HepG2 (cell line): ENCODE measurements at regions not wholly inside any gene's neighbourhood (a gene's known extent, or its start where the extent isn't known, plus 50 kb on each side); places are given as distances from the start of the nearest gene placed in this dataset.

Experiments used
- ATAC-seq: fragments of 200-7000 bp; cut with Tn5 transposase; 3 replicates; pipeline ENCODE4 v1.9.1; 2020; ENCODE audit warnings: mild to moderate bottlenecking, moderate library complexity
- BruUV-seq: library from RNA; stranded (reverse); fragments of 400-500 nt; replicated peaks from 2 replicates; lab custom pipeline; 2021; lab: Mats Ljungman, UMichigan
- CTCF ChIA-PET: fragments of 300-600 bp; formaldehyde crosslinking; extraction: SDS; loops from one replicate; lab custom pipeline; 2021; ENCODE audit warnings: low total read pairs, inconsistent platforms, low intra/inter-chr PET ratio; lab: Yijun Ruan, JAX
- POLR2A ChIA-PET: fragments of 350-600 bp; sonication (Branson Sonifier 250); formaldehyde crosslinking; loops from one replicate; lab custom pipeline; 2020; ENCODE audit warnings: antibody characterized with exemption, inconsistent platforms; lab: Yijun Ruan, JAX
- DNase-seq: peaks from one replicate; pipeline ENCODE4 v3.0.0-alpha.2; 2015; ENCODE audit warnings: low spot score
- FAIRE-seq: peaks from 3 replicates; lab custom pipeline; 2011; peaks lifted over from hg19 to GRCh38; lab: Jason Lieb, UNC
- H2AFZ ChIP-seq: one replicate; pipeline ENCODE4 v1.6.1; 2011; ENCODE audit warnings: low read length, inconsistent platforms
- H3K27ac ChIP-seq: fragments of 300-600 bp; 3 replicates; pipeline ENCODE4 v1.8.0; 2011; ENCODE audit warnings: mixed run types, mild to moderate bottlenecking, mixed read lengths, low read length, inconsistent platforms; ENCODE audit not compliant: insufficient read depth; ENCODE audit errors: extremely low read length
- H3K27me3 ChIP-seq, 2 experiments: fragments of 200-600 bp in 1 of 2; 2 replicates in 1 of 2; 3 replicates in 1 of 2; pipeline versions ENCODE4 v1.6.0 to v1.8.0; 2011; ENCODE audit warnings: low read length in 2 of 2, mild to moderate bottlenecking in 2 of 2, moderate library complexity in 2 of 2, inconsistent platforms in 1 of 2; ENCODE audit not compliant: insufficient read depth in 2 of 2, control insufficient read depth in 1 of 2
- H3K36me3 ChIP-seq, 2 experiments: fragments of 200-600 bp in 1 of 2; replicated peaks in 1 of 2; 2 replicates in 1 of 2; 3 replicates in 1 of 2; pipeline versions ENCODE4 v1.5.1 to v1.8.0; 2011; ENCODE audit warnings: low read length in 2 of 2, inconsistent platforms in 1 of 2; ENCODE audit not compliant: insufficient read depth in 2 of 2, control insufficient read depth in 1 of 2
- H3K4me1 ChIP-seq: 2 replicates; pipeline ENCODE4 v1.5.1; 2012; ENCODE audit warnings: low read length, inconsistent platforms; ENCODE audit not compliant: insufficient read depth
- H3K4me2 ChIP-seq: 2 replicates; pipeline ENCODE4 v1.6.0; 2011; ENCODE audit warnings: low read depth, low read length, inconsistent platforms
- H3K4me3 ChIP-seq, 3 experiments: fragments of 200-600 bp in 1 of 3; sonication (generic), shearing (Covaris generic) in 1 of 3; replicated peaks in 1 of 3; 2 replicates each; pipeline ENCODE4 v1.5.1; 2011 to 2016; ENCODE audit warnings: low read length in 3 of 3, inconsistent platforms in 2 of 3, low read depth in 2 of 3, mild to moderate bottlenecking in 2 of 3, control low read depth in 1 of 3, mixed read lengths in 1 of 3; ENCODE audit not compliant: insufficient read depth in 1 of 3
- H3K79me2 ChIP-seq: one replicate; pipeline ENCODE4 v1.6.1; 2011; ENCODE audit warnings: low read length, inconsistent platforms; ENCODE audit not compliant: insufficient read depth
- H3K9ac ChIP-seq: 2 replicates; pipeline ENCODE4 v1.6.0; 2011; ENCODE audit warnings: mild to moderate bottlenecking, low read depth, low read length, inconsistent platforms; ENCODE audit not compliant: insufficient read depth
- H3K9me3 ChIP-seq: 2 replicates; pipeline ENCODE4 v1.5.1; 2012; ENCODE audit warnings: mild to moderate bottlenecking, low read length
- H4K20me1 ChIP-seq: 2 replicates; pipeline ENCODE4 v1.6.0; 2011; ENCODE audit warnings: inconsistent platforms, mild to moderate bottlenecking, low read length, moderate library complexity; ENCODE audit not compliant: insufficient read depth
- DBP ChIP-seq: sonication (generic); formaldehyde crosslinking; IDR thresholded peaks from 2 replicates; pipeline ENCODE4 v1.4.0; 2020; ENCODE audit warnings: missing genetic modification reagents; ENCODE audit errors: not compliant biosample characterization
- HINFP ChIP-seq: sonication (generic); formaldehyde crosslinking; IDR thresholded peaks from 2 replicates; pipeline ENCODE4 v1.4.0; 2020; ENCODE audit warnings: low read depth, mild to moderate bottlenecking, missing genetic modification reagents
- HMGA1 ChIP-seq: sonication (generic); formaldehyde crosslinking; conservative IDR thresholded peaks from 2 replicates; pipeline ENCODE4 v1.4.0; 2020; ENCODE audit warnings: missing genetic modification reagents
- IKZF4 ChIP-seq: sonication (generic); formaldehyde crosslinking; IDR thresholded peaks from 2 replicates; pipeline ENCODE4 v1.5.1; 2020; ENCODE audit warnings: borderline replicate concordance, mild to moderate bottlenecking, low read depth, missing genetic modification reagents; ENCODE audit errors: not compliant biosample characterization
- KDM5A ChIP-seq: fragments of 200-600 bp; sonication (generic); IDR thresholded peaks from 2 replicates; pipeline ENCODE4 v1.7.0; 2018; ENCODE audit warnings: antibody characterized with exemption, mild to moderate bottlenecking, low read length, borderline replicate concordance
- MED8 ChIP-seq: sonication (generic); formaldehyde crosslinking; IDR thresholded peaks from 2 replicates; pipeline ENCODE4 v1.8.1; 2023; ENCODE audit warnings: mild to moderate bottlenecking, missing genetic modification reagents; ENCODE audit not compliant: insufficient replicate concordance
- MXI1 ChIP-seq: IDR thresholded peaks from 3 replicates; pipeline ENCODE4 v1.6.1; 2012; ENCODE audit warnings: low read depth, low read length, inconsistent platforms, borderline replicate concordance
- NFIC ChIP-seq: IDR thresholded peaks from 2 replicates; pipeline ENCODE4 v1.6.1; 2012; ENCODE audit warnings: mild to moderate bottlenecking, low read length, inconsistent platforms
- POLR2AphosphoS2 ChIP-seq: IDR thresholded peaks from 2 replicates; pipeline ENCODE4 v1.6.1; 2011; ENCODE audit warnings: low read depth, low read length, improper control_type of control experiment
- PRDM10 ChIP-seq: sonication (generic); formaldehyde crosslinking; IDR thresholded peaks from 2 replicates; pipeline ENCODE4 v1.4.0; 2020; ENCODE audit warnings: low read depth, missing genetic modification reagents
- TEF ChIP-seq: sonication (generic); formaldehyde crosslinking; IDR thresholded peaks from 2 replicates; pipeline ENCODE4 v1.5.0; 2020; ENCODE audit warnings: missing genetic modification reagents
- ZBTB38 ChIP-seq: sonication (generic); formaldehyde crosslinking; IDR thresholded peaks from 2 replicates; pipeline ENCODE4 v1.5.1; 2020; ENCODE audit warnings: mild to moderate bottlenecking, missing genetic modification reagents
- ZEB1 ChIP-seq: IDR thresholded peaks from 2 replicates; pipeline ENCODE4 v1.6.1; 2012; ENCODE audit warnings: mild to moderate bottlenecking, low read depth, inconsistent platforms; ENCODE audit not compliant: insufficient replicate concordance
- ZNF12 ChIP-seq: sonication (generic); formaldehyde crosslinking; IDR thresholded peaks from 2 replicates; pipeline ENCODE4 v1.5.0; 2020; ENCODE audit warnings: missing genetic modification reagents
- ZNF18 ChIP-seq: sonication (generic); formaldehyde crosslinking; IDR thresholded peaks from 2 replicates; pipeline ENCODE4 v1.8.0; 2022; ENCODE audit warnings: mild to moderate bottlenecking, missing genetic modification reagents; ENCODE audit not compliant: insufficient replicate concordance
- ZNF550 ChIP-seq: sonication (generic); formaldehyde crosslinking; IDR thresholded peaks from 2 replicates; pipeline ENCODE4 v1.4.0; 2020; ENCODE audit warnings: mild to moderate bottlenecking, missing genetic modification reagents, borderline replicate concordance
- ZNF792 ChIP-seq: IDR thresholded peaks from 2 replicates; pipeline ENCODE4 v1.6.1; 2016
- WGBS: methylation state at CpG from one replicate; pipeline ENCODE4 v1.1.6; 2017; ENCODE audit warnings: low lambda C conversion rate; 5-methylcytosine and 5-hydroxymethylcytosine counted together
- in situ Hi-C: cut with HindIII; loops from 2 replicates; pipeline ENCODE4 v1.10.0; 2017; ENCODE audit warnings: low pct_unique_long_range_greater_than_20kb; ENCODE audit not compliant: extremely low pct_ligation_motif_present
- intact Hi-C: fragments of 100-400 bp; cut with micrococcal nuclease; formaldehyde crosslinking; loops from one replicate; pipeline ENCODE4 v1.10.0; 2022; ENCODE audit not compliant: unreplicated experiment

GRCh38 chr13:112322557-112322956 is 53.6 kb upstream of the SPACA7 start:
- no peak overlapping the region for H2AFZ ChIP-seq
- H3K27me3 ChIP-seq: peaks cover 12 to 40% of the 10 kb centered on the region in 2 experiments; a peak in 4 of 5 replicates
- H3K4me3 ChIP-seq: no peak overlapping the region
- TF ChIP-seq ZNF550 (CRISPR knock-in tag): no peak
- TF ChIP-seq IKZF4 (CRISPR knock-in tag): no peak
- no peak for TF ChIP-seq PRDM10
- no peak for TF ChIP-seq ZNF12 (CRISPR knock-in tag)
- no peak for TF ChIP-seq ZNF18 (CRISPR knock-in tag)
- TF ChIP-seq NFIC: no peak
- TF ChIP-seq HINFP: no peak
- TF ChIP-seq MXI1: no peak
- no peak for TF ChIP-seq HMGA1 (CRISPR knock-in tag)
- TF ChIP-seq ZBTB38 (CRISPR knock-in tag): no peak
- no peak for TF ChIP-seq ZNF792 (CRISPR knock-in tag)
- TF ChIP-seq POLR2AphosphoS2: no peak
- TF ChIP-seq TEF (CRISPR knock-in tag): no peak
- TF ChIP-seq DBP (CRISPR knock-in tag): no peak
- no peak for TF ChIP-seq MED8 (CRISPR knock-in tag)
- TF ChIP-seq ZEB1: no peak
- no peak for TF ChIP-seq KDM5A
- ATAC-seq (no peak), DNase-seq (no peak), FAIRE-seq (no peak)
- H3K9me3 ChIP-seq: no peaks in the 10 kb centered on the region
- intact Hi-C loops: no loop called here
- CTCF ChIA-PET: no interaction called here
- H3K4me2 ChIP-seq: no peak overlapping the region
- WGBS: 18% methylated on average over 7 of the region's 12 CpGs
- no peaks in the 10 kb centered on the region for H3K79me2 ChIP-seq
- no peaks in the 10 kb centered on the region for H3K36me3 ChIP-seq
- H3K9ac ChIP-seq: no peak overlapping the region
- in situ Hi-C loops: no loop called here
- no TSS peak for BruUV-seq
- no peaks in the 10 kb centered on the region for H3K4me1 ChIP-seq
- POLR2A ChIA-PET: no interaction called here
- H3K27ac ChIP-seq: no peak overlapping the region
- no peaks in the 10 kb centered on the region for H4K20me1 ChIP-seq
